Type B pancreatic cell (in vitro differentiated cells): ENCODE measurements at regions not wholly inside any gene's neighbourhood (a gene's known extent, or its start where the extent isn't known, plus 50 kb on each side); places are given as distances from the start of the nearest gene placed in this dataset.

Experiments
- DNase-seq: peaks from one replicate; pipeline ENCODE4 v3.0.0; 2021; ENCODE audit warnings: mixed read lengths; ENCODE audit not compliant: unreplicated experiment; ENCODE audit errors: extremely low spot score
- H3K27ac Mint-ChIP-seq: 2 replicates; pipeline ENCODE4 v1.8.0; 2021; ENCODE audit warnings: mild to moderate bottlenecking, mixed read lengths
- H3K27me3 Mint-ChIP-seq: 2 replicates; pipeline ENCODE4 v1.8.0; 2021; ENCODE audit warnings: mixed read lengths
- H3K36me3 Mint-ChIP-seq: 2 replicates; pipeline ENCODE4 v1.8.0; 2021; ENCODE audit warnings: mixed read lengths
- H3K4me1 Mint-ChIP-seq: one replicate; pipeline ENCODE4 v1.8.0; 2021; ENCODE audit warnings: mixed read lengths; ENCODE audit not compliant: unreplicated experiment
- H3K4me3 Mint-ChIP-seq: 2 replicates; pipeline ENCODE4 v1.8.0; 2021; ENCODE audit warnings: mild to moderate bottlenecking, mixed read lengths
- H3K9me3 Mint-ChIP-seq: 2 replicates; pipeline ENCODE4 v1.8.0; 2021; ENCODE audit warnings: mixed read lengths
- CTCF ChIP-seq: fragments of 200-600 bp; sonication (generic); conservative IDR thresholded peaks from 2 replicates; pipeline ENCODE4 v1.5.0; 2021; ENCODE audit warnings: antibody characterized with exemption, mild to moderate bottlenecking

GRCh38 chrX:147737690-147738089 is 174.0 kb upstream of the FMR1 start:
- no peak for TF ChIP-seq CTCF
- Mint-ChIP-seq H3K4me3 (no peak overlapping the region), H3K36me3 (no peaks in the 10 kb centered on the region), H3K27ac (no peak overlapping the region), H3K27me3 (no peaks in the 10 kb centered on the region), H3K4me1 (no peaks in the 10 kb centered on the region), H3K9me3 (no peaks in the 10 kb centered on the region)
- no peak for DNase-seq

GRCh38 chrX:147738265-147738664 is 173.5 kb upstream of the FMR1 start:
- no peaks in the 10 kb centered on the region for H3K27me3 Mint-ChIP-seq
- no peak overlapping the region for H3K27ac Mint-ChIP-seq
- no peak overlapping the region for H3K4me3 Mint-ChIP-seq
- no peak for TF ChIP-seq CTCF
- no peaks in the 10 kb centered on the region for H3K4me1 Mint-ChIP-seq
- no peak for DNase-seq
- no peaks in the 10 kb centered on the region for H3K9me3 Mint-ChIP-seq
- H3K36me3 Mint-ChIP-seq, result no peaks in the 10 kb centered on the region

- no peaks in the 10 kb centered on the region for H3K27me3 Mint-ChIP-seq
- TF ChIP-seq CTCF, result no peak
- H3K36me3 Mint-ChIP-seq, result no peaks in the 10 kb centered on the region
- no peak overlapping the region for H3K27ac Mint-ChIP-seq
- DNase-seq, result no peak
- H3K4me1 Mint-ChIP-seq, result no peaks in the 10 kb centered on the region
- no peak overlapping the region for H3K4me3 Mint-ChIP-seq
- no peaks in the 10 kb centered on the region for H3K9me3 Mint-ChIP-seq
These were observed 172.5 kb upstream of the FMR1 start for GRCh38 chrX:147739196-147739595.

GRCh38 chrX:147741776-147742175 is 169.9 kb upstream of the FMR1 start:
- DNase-seq, result no peak
- Mint-ChIP-seq H3K27ac (no peak overlapping the region), H3K9me3 (no peaks in the 10 kb centered on the region), H3K36me3 (no peaks in the 10 kb centered on the region), H3K27me3 (no peaks in the 10 kb centered on the region), H3K4me1 (no peaks in the 10 kb centered on the region), H3K4me3 (no peak overlapping the region)
- no peak for TF ChIP-seq CTCF

- Mint-ChIP-seq H3K4me3 (no peak overlapping the region), H3K36me3 (no peaks in the 10 kb centered on the region), H3K9me3 (no peaks in the 10 kb centered on the region), H3K4me1 (no peaks in the 10 kb centered on the region), H3K27ac (no peak overlapping the region), H3K27me3 (peaks cover 4% of the 10 kb centered on the region)
- no peak for DNase-seq
- no peak for TF ChIP-seq CTCF
These were observed 162.4 kb upstream of the FMR1 start for GRCh38 chrX:147749308-147749707.

GRCh38 chrX:147757750-147758149 is 154.0 kb upstream of the FMR1 start:
- no peak for TF ChIP-seq CTCF
- H3K27ac Mint-ChIP-seq, result no peak overlapping the region
- H3K4me1 Mint-ChIP-seq, result no peaks in the 10 kb centered on the region
- H3K4me3 Mint-ChIP-seq, result no peak overlapping the region
- peaks cover 4% of the 10 kb centered on the region for H3K27me3 Mint-ChIP-seq
- no peak for DNase-seq
- H3K9me3 Mint-ChIP-seq, result no peaks in the 10 kb centered on the region
- H3K36me3 Mint-ChIP-seq, result no peaks in the 10 kb centered on the region
